ENCODE measurements at regions not wholly inside any gene's neighbourhood (a gene's known extent, or its start where the extent isn't known, plus 50 kb on each side); places are given as distances from the start of the nearest gene placed in this dataset.

GRCh38 chr11:36803084-36803483 lies 205.0 kb upstream of the RAG2 start:
- TF ChIP-seq ELF1 (IDR thresholded peaks at IDR 0.05; ENCODE audit: borderline replicate concordance, low read depth) (no peak), TCF7L2 (IDR thresholded peaks at IDR 0.05; ENCODE audit: borderline replicate concordance, extremely low read depth, insufficient read depth, insufficient read length) (no peak), JUND (IDR thresholded peaks at IDR 0.05) (no peak), FOSL1 (IDR thresholded peaks at IDR 0.05; ENCODE audit: low read depth) (no peak), RAD21 (IDR thresholded peaks at IDR 0.05; ENCODE audit: low read depth) (no peak), ZNF274 (IDR thresholded peaks at IDR 0.05; ENCODE audit: low read depth, low read length) (no peak)
- TF ChIP-seq, protein P1, sequence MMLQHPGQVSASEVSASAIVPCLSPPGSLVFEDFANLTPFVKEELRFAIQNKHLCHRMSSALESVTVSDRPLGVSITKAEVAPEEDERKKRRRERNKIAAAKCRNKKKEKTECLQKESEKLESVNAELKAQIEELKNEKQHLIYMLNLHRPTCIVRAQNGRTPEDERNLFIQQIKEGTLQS (IDR thresholded peaks at IDR 0.05): no peak
- TF ChIP-seq, protein P2, sequence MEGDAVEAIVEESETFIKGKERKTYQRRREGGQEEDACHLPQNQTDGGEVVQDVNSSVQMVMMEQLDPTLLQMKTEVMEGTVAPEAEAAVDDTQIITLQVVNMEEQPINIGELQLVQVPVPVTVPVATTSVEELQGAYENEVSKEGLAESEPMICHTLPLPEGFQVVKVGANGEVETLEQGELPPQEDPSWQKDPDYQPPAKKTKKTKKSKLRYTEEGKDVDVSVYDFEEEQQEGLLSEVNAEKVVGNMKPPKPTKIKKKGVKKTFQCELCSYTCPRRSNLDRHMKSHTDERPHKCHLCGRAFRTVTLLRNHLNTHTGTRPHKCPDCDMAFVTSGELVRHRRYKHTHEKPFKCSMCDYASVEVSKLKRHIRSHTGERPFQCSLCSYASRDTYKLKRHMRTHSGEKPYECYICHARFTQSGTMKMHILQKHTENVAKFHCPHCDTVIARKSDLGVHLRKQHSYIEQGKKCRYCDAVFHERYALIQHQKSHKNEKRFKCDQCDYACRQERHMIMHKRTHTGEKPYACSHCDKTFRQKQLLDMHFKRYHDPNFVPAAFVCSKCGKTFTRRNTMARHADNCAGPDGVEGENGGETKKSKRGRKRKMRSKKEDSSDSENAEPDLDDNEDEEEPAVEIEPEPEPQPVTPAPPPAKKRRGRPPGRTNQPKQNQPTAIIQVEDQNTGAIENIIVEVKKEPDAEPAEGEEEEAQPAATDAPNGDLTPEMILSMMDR (IDR thresholded peaks at IDR 0.05 in 2 of 3, conservative IDR thresholded peaks at IDR 0.05 in 1 of 3; ENCODE audit: borderline replicate concordance in 1 of 3, insufficient read depth in 1 of 3, low read depth in 2 of 3, low read length in 2 of 3): no peak
- H3K9ac ChIP-seq (ENCODE audit: low read length): no peak overlapping the region
- no peaks in the 10 kb centered on the region for H3K9me3 ChIP-seq (ENCODE audit: control insufficient read depth in 1 of 2, insufficient read depth in 1 of 2, low read depth in 1 of 2, low read length in 2 of 2)
- no peaks in the 10 kb centered on the region for H3K27me3 ChIP-seq (ENCODE audit: insufficient read depth, low read length)
- DNase-seq (ENCODE audit: low read depth, low spot score) (no peak), ATAC-seq (no peak)
- H4K20me1 ChIP-seq (ENCODE audit: insufficient read depth): no peaks in the 10 kb centered on the region
- ChIA-PET CTCF (no interaction called here), POLR2A (no interaction called here), RAD21 (ENCODE audit: low non-redundant PET in 1 of 2, low total read pairs in 2 of 2, uncharacterized antibody in 2 of 2, unreplicated experiment in 2 of 2) (no interaction called here)
- H3K4me2 ChIP-seq (ENCODE audit: low read length): no peak overlapping the region
- H3K9me2 ChIP-seq (ENCODE audit: insufficient read depth): no peaks in the 10 kb centered on the region
- H3K79me2 ChIP-seq (ENCODE audit: insufficient read depth, low read length): no peaks in the 10 kb centered on the region
- no peaks in the 10 kb centered on the region for H3K4me1 ChIP-seq (ENCODE audit: control insufficient read depth in 1 of 2, insufficient read depth in 2 of 2, low read length in 2 of 2)
- BruUV-seq (replicated peaks): no TSS peak
- H3K27ac ChIP-seq (ENCODE audit: low read depth, low read length): no peak overlapping the region
- intact Hi-C loops (cut with micrococcal nuclease): no loop called here
- no peaks in the 10 kb centered on the region for H3K36me3 ChIP-seq (ENCODE audit: control insufficient read depth in 1 of 2, insufficient read depth in 2 of 2, low read length in 2 of 2)
- H2AFZ ChIP-seq (ENCODE audit: low read depth, low read length, poor library complexity, severe bottlenecking): no peak overlapping the region
- no peak overlapping the region for H3K4me3 ChIP-seq (replicated peaks in 1 of 2; ENCODE audit: low read depth in 1 of 2, low read length in 2 of 2)
